Glutamatergic neuron (in vitro differentiated cells): ENCODE measurements at regions not wholly inside any gene's neighbourhood (a gene's known extent, or its start where the extent isn't known, plus 50 kb on each side); places are given as distances from the start of the nearest gene placed in this dataset.

ENCODE experiments used
- DNase-seq: peaks from one replicate; pipeline ENCODE4 v3.0.0; 2022
- H3K27ac Mint-ChIP-seq: one replicate; pipeline ENCODE4 v1.8.0; 2020; ENCODE audit warnings: mild to moderate bottlenecking, mixed read lengths, inconsistent platforms; ENCODE audit not compliant: unreplicated experiment
- H3K27me3 Mint-ChIP-seq: one replicate; pipeline ENCODE4 v1.8.0; 2020; ENCODE audit warnings: mild to moderate bottlenecking, moderate library complexity, mixed read lengths, inconsistent platforms; ENCODE audit not compliant: unreplicated experiment
- H3K36me3 Mint-ChIP-seq: one replicate; pipeline ENCODE4 v1.8.0; 2020; ENCODE audit warnings: mild to moderate bottlenecking, mixed read lengths, inconsistent platforms; ENCODE audit not compliant: unreplicated experiment
- H3K4me1 Mint-ChIP-seq: one replicate; pipeline ENCODE4 v1.8.0; 2020; ENCODE audit warnings: mild to moderate bottlenecking, low read depth, mixed read lengths, inconsistent platforms; ENCODE audit not compliant: unreplicated experiment
- H3K4me3 Mint-ChIP-seq: one replicate; pipeline ENCODE4 v1.8.0; 2020; ENCODE audit warnings: mild to moderate bottlenecking, mixed read lengths, inconsistent platforms; ENCODE audit not compliant: unreplicated experiment
- H3K9me3 Mint-ChIP-seq: one replicate; pipeline ENCODE4 v1.8.0; 2020; ENCODE audit warnings: mild to moderate bottlenecking, moderate library complexity, mixed read lengths, inconsistent platforms; ENCODE audit not compliant: unreplicated experiment
- TF ChIP-seq, protein P1 (sequence below): fragments of 200-600 bp; sonication (generic); IDR thresholded peaks from one replicate; pipeline ENCODE4 v1.5.0; 2021; ENCODE audit not compliant: partially characterized antibody, unreplicated experiment

DNA sequence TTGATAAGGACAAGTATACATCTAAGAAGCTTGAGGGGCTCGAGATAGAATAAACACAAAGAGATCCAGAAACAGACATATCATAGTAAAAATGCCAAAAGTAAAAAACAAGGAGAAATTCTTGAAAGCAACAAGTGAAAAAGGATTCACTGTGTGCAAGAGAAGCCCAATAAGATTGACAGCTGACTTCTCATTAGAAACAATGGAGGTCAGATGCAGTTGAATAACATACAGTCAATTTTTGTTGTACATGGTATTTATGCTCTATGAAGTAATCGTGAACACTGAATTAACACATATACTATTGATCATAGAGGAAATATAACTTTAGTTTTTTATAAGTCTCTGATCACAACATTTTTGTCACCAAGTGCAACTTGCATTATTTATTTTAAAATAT lies 982.8 kb upstream of the SORCS1 start:
- H3K4me3 Mint-ChIP-seq = no peak overlapping the region
- peaks cover 3% of the 10 kb centered on the region for H3K36me3 Mint-ChIP-seq
- no peak for DNase-seq
- no peaks in the 10 kb centered on the region for H3K9me3 Mint-ChIP-seq
- H3K27me3 Mint-ChIP-seq = no peaks in the 10 kb centered on the region
- TF ChIP-seq, protein P1, sequence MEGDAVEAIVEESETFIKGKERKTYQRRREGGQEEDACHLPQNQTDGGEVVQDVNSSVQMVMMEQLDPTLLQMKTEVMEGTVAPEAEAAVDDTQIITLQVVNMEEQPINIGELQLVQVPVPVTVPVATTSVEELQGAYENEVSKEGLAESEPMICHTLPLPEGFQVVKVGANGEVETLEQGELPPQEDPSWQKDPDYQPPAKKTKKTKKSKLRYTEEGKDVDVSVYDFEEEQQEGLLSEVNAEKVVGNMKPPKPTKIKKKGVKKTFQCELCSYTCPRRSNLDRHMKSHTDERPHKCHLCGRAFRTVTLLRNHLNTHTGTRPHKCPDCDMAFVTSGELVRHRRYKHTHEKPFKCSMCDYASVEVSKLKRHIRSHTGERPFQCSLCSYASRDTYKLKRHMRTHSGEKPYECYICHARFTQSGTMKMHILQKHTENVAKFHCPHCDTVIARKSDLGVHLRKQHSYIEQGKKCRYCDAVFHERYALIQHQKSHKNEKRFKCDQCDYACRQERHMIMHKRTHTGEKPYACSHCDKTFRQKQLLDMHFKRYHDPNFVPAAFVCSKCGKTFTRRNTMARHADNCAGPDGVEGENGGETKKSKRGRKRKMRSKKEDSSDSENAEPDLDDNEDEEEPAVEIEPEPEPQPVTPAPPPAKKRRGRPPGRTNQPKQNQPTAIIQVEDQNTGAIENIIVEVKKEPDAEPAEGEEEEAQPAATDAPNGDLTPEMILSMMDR = no peak
- H3K27ac Mint-ChIP-seq = no peak overlapping the region
- no peaks in the 10 kb centered on the region for H3K4me1 Mint-ChIP-seq

DNA sequence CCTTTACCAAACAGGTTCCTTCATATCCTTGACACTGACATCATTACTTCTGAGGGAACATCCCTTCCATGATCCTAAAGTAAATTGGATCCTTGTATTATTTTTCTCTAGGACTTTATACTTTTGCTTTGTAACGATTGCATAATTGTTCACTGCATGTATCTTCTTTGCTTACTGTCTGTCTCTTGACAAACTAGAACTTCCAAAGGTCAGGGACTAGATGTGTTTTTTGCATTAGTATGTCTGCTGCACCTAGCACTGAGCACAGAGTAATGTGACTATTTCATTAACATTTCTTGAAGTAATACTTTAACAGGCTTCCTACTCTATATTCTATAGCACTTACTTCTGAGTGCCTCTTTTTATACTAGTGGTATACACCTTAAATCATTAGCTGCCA lies 976.6 kb upstream of the SORCS1 start:
- TF ChIP-seq, protein P1 = no peak
- Mint-ChIP-seq H3K27ac (no peak overlapping the region), H3K4me3 (no peak overlapping the region), H3K4me1 (no peaks in the 10 kb centered on the region), H3K36me3 (no peaks in the 10 kb centered on the region), H3K9me3 (no peaks in the 10 kb centered on the region), H3K27me3 (no peaks in the 10 kb centered on the region)
- no peak for DNase-seq

DNA sequence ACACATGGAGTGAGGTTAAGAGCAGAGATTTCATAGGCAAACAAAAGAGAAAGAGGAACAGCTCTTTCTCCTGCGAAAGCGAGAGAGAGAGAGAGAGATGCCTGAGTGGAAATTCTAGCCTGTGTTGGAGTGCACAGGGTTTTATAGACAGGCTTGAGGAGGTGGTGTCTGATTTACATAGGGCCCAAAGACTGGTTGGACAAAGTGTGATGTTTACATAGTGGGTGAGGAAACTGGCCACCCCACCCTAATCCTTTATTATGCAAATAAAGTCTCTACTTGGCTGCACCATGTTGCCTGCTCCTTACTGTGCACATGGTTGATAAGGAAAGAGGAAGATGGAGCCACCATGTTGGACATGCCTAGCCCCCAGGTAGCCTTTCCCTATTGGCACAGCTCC lies 967.8 kb upstream of the SORCS1 start:
- Mint-ChIP-seq H3K36me3 (no peaks in the 10 kb centered on the region), H3K27ac (no peak overlapping the region), H3K4me3 (no peak overlapping the region), H3K4me1 (no peaks in the 10 kb centered on the region), H3K27me3 (no peaks in the 10 kb centered on the region), H3K9me3 (no peaks in the 10 kb centered on the region)
- TF ChIP-seq, protein P1 = no peak
- DNase-seq = no peak

DNA sequence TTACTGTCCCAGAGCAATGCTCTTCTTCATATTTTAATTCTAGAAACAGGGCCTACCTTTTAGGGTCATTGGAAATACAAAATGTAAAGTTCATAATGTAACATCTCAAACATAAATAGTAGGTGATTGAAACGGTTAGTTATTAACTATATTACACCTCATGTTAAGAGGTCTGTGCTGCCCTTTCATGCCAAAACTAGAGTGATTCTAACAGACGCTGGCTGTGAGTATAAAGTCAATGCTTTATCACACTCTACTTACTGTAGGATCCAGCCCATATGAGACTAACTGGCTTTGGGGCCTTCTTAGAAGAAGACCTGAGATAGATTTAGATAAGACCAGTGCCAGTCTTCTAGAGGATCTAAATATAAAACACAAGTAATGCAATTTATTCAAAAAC lies 966.1 kb upstream of the SORCS1 start:
- no peak overlapping the region for H3K4me3 Mint-ChIP-seq
- H3K4me1 Mint-ChIP-seq = no peaks in the 10 kb centered on the region
- H3K27me3 Mint-ChIP-seq = no peaks in the 10 kb centered on the region
- no peak overlapping the region for H3K27ac Mint-ChIP-seq
- H3K36me3 Mint-ChIP-seq = no peaks in the 10 kb centered on the region
- DNase-seq = no peak
- TF ChIP-seq, protein P1 = no peak
- H3K9me3 Mint-ChIP-seq = no peaks in the 10 kb centered on the region

DNA sequence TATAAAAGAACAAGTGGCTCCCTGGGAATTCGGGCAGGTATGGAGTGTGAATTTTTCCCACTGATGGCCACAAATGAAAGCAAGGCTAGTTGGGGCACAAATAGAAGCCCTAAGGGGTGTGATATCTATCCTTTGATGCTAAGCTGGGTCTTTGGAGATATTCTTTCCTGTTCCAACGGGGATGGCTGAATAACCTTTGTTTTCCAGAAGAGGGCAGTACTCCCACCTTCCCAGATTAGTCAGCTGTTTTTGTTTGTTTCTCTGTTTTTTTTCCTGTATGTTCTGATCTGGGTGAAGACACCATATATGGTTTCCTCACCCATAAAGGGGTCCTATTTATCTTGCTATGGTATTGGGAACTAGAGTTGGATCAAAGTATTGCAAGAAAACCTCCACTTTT lies 947.7 kb upstream of the SORCS1 start:
- Mint-ChIP-seq H3K4me3 (no peak overlapping the region), H3K27ac (no peak overlapping the region), H3K27me3 (no peaks in the 10 kb centered on the region), H3K9me3 (peaks cover 2% of the 10 kb centered on the region), H3K4me1 (no peaks in the 10 kb centered on the region), H3K36me3 (no peaks in the 10 kb centered on the region)
- no peak for DNase-seq
- TF ChIP-seq, protein P1 = peak; percentile 30
